ENCODE measurements at regions not wholly inside any gene's neighbourhood (a gene's known extent, or its start where the extent isn't known, plus 50 kb on each side); places are given as distances from the start of the nearest gene placed in this dataset.

GRCh38 chr13:40383885-40384284 lies 282.6 kb downstream of the FOXO1 start:
- no peak for DNase-seq (ENCODE audit: extremely low spot score, unreplicated experiment)
- no peak for TF ChIP-seq CTCF (IDR thresholded peaks at IDR 0.05)
- H3K27me3 Mint-ChIP-seq (ENCODE audit: unreplicated experiment), result peaks cover 9% of the 10 kb centered on the region
- no peak overlapping the region for H3K27ac Mint-ChIP-seq (ENCODE audit: unreplicated experiment)
- peaks cover 3% of the 10 kb centered on the region for H3K4me1 Mint-ChIP-seq (ENCODE audit: unreplicated experiment)
- H3K36me3 Mint-ChIP-seq (ENCODE audit: unreplicated experiment), result no peaks in the 10 kb centered on the region
- no peaks in the 10 kb centered on the region for H3K9me3 Mint-ChIP-seq (ENCODE audit: unreplicated experiment)
- H3K4me3 Mint-ChIP-seq (ENCODE audit: unreplicated experiment), result no peak overlapping the region

GRCh38 chr13:40384976-40385857 lies 281.2 kb downstream of the FOXO1 start:
- H3K4me1 Mint-ChIP-seq (ENCODE audit: unreplicated experiment), result peaks cover 3% of the 10 kb centered on the region
- no peak for TF ChIP-seq CTCF (IDR thresholded peaks at IDR 0.05)
- DNase-seq (ENCODE audit: extremely low spot score, unreplicated experiment), result no peak
- H3K36me3 Mint-ChIP-seq (ENCODE audit: unreplicated experiment), result no peaks in the 10 kb centered on the region
- no peak overlapping the region for H3K4me3 Mint-ChIP-seq (ENCODE audit: unreplicated experiment)
- H3K27ac Mint-ChIP-seq (ENCODE audit: unreplicated experiment), result no peak overlapping the region
- H3K27me3 Mint-ChIP-seq (ENCODE audit: unreplicated experiment), result peaks cover 6% of the 10 kb centered on the region
- H3K9me3 Mint-ChIP-seq (ENCODE audit: unreplicated experiment), result no peaks in the 10 kb centered on the region

- Mint-ChIP-seq H3K27ac (ENCODE audit: unreplicated experiment) (no peak overlapping the region), H3K36me3 (ENCODE audit: unreplicated experiment) (no peaks in the 10 kb centered on the region), H3K4me3 (ENCODE audit: unreplicated experiment) (no peak overlapping the region), H3K4me1 (ENCODE audit: unreplicated experiment) (peaks cover 3% of the 10 kb centered on the region), H3K27me3 (ENCODE audit: unreplicated experiment) (peaks cover 6% of the 10 kb centered on the region), H3K9me3 (ENCODE audit: unreplicated experiment) (no peaks in the 10 kb centered on the region)
- TF ChIP-seq CTCF (IDR thresholded peaks at IDR 0.05), result no peak
- no peak for DNase-seq (ENCODE audit: extremely low spot score, unreplicated experiment)
Observed at GRCh38 chr13:40385858-40386180, 280.6 kb downstream of the FOXO1 start.

GRCh38 chr13:40386586-40386985 lies 279.9 kb downstream of the FOXO1 start:
- no peak for TF ChIP-seq CTCF (IDR thresholded peaks at IDR 0.05)
- H3K4me3 Mint-ChIP-seq (ENCODE audit: unreplicated experiment), result no peak overlapping the region
- peaks cover 6% of the 10 kb centered on the region for H3K27me3 Mint-ChIP-seq (ENCODE audit: unreplicated experiment)
- no peak for DNase-seq (ENCODE audit: extremely low spot score, unreplicated experiment)
- H3K36me3 Mint-ChIP-seq (ENCODE audit: unreplicated experiment), result no peaks in the 10 kb centered on the region
- no peaks in the 10 kb centered on the region for H3K9me3 Mint-ChIP-seq (ENCODE audit: unreplicated experiment)
- no peak overlapping the region for H3K27ac Mint-ChIP-seq (ENCODE audit: unreplicated experiment)
- peaks cover 3% of the 10 kb centered on the region for H3K4me1 Mint-ChIP-seq (ENCODE audit: unreplicated experiment)

GRCh38 chr13:40387775-40388174 lies 278.7 kb downstream of the FOXO1 start:
- Mint-ChIP-seq H3K9me3 (ENCODE audit: unreplicated experiment) (no peaks in the 10 kb centered on the region), H3K27me3 (ENCODE audit: unreplicated experiment) (peaks cover 6% of the 10 kb centered on the region), H3K36me3 (ENCODE audit: unreplicated experiment) (no peaks in the 10 kb centered on the region), H3K27ac (ENCODE audit: unreplicated experiment) (no peak overlapping the region), H3K4me1 (ENCODE audit: unreplicated experiment) (peaks cover 3% of the 10 kb centered on the region), H3K4me3 (ENCODE audit: unreplicated experiment) (no peak overlapping the region)
- no peak for DNase-seq (ENCODE audit: extremely low spot score, unreplicated experiment)
- TF ChIP-seq CTCF (IDR thresholded peaks at IDR 0.05), result no peak
